Trophoblast cell (in vitro differentiated cells and primary cell): ENCODE measurements at regions not wholly inside any gene's neighbourhood (a gene's known extent, or its start where the extent isn't known, plus 50 kb on each side); places are given as distances from the start of the nearest gene placed in this dataset.

Experiments
- DNase-seq, 2 donors: peaks; one replicate each; pipeline ENCODE4 v3.0.0-alpha.2; 2016
- H2AFZ ChIP-seq: 2 replicates; pipeline ENCODE4 v1.6.1; 2013; ENCODE audit warnings: low read length, moderate library complexity, mild to moderate bottlenecking; ENCODE audit not compliant: insufficient read depth, poor library complexity
- H2AK5ac ChIP-seq: 2 replicates; pipeline ENCODE4 v1.6.1; 2013; ENCODE audit warnings: mild to moderate bottlenecking, low read length
- H2BK120ac ChIP-seq: 2 replicates; pipeline ENCODE4 v1.6.1; 2013; ENCODE audit warnings: low read length, mild to moderate bottlenecking, moderate library complexity; ENCODE audit not compliant: insufficient read depth, poor library complexity
- H2BK12ac ChIP-seq: 2 replicates; pipeline ENCODE4 v1.6.1; 2013; ENCODE audit warnings: mild to moderate bottlenecking, low read length, moderate library complexity
- H2BK5ac ChIP-seq: 2 replicates; pipeline ENCODE4 v1.6.1; 2013; ENCODE audit warnings: low read length, low read depth, moderate library complexity, mild to moderate bottlenecking; ENCODE audit not compliant: poor library complexity
- H3K14ac ChIP-seq: 2 replicates; pipeline ENCODE4 v1.6.1; 2013; ENCODE audit warnings: mild to moderate bottlenecking, low read length
- H3K18ac ChIP-seq: 2 replicates; pipeline ENCODE4 v1.6.1; 2013; ENCODE audit warnings: mild to moderate bottlenecking, low read length
- H3K23ac ChIP-seq: 2 replicates; pipeline ENCODE4 v1.6.1; 2013; ENCODE audit warnings: low read length
- H3K27ac ChIP-seq: 2 replicates; pipeline ENCODE4 v1.5.1; 2013; ENCODE audit warnings: low read depth, mild to moderate bottlenecking, inconsistent platforms, low read length, moderate library complexity
- H3K27me3 ChIP-seq: 2 replicates; pipeline ENCODE4 v1.6.1; 2013; ENCODE audit warnings: inconsistent platforms, mild to moderate bottlenecking, low read length, moderate library complexity; ENCODE audit not compliant: insufficient read depth
- H3K36me3 ChIP-seq, 2 experiments: 1 replicate in 1 of 2; 2 replicates in 1 of 2; pipeline ENCODE4 v1.6.1; 2013; ENCODE audit warnings: low read length in 2 of 2, mild to moderate bottlenecking in 2 of 2, moderate library complexity in 1 of 2; ENCODE audit not compliant: insufficient read depth in 2 of 2, control insufficient read depth in 1 of 2
- H3K4ac ChIP-seq: 2 replicates; pipeline ENCODE4 v1.6.1; 2013; ENCODE audit warnings: low read depth, mild to moderate bottlenecking, low read length, moderate library complexity
- H3K4me1 ChIP-seq, 2 experiments: 1 replicate in 1 of 2; 2 replicates in 1 of 2; pipeline ENCODE4 v1.6.1; 2013; ENCODE audit warnings: low read length in 2 of 2, mild to moderate bottlenecking in 2 of 2, moderate library complexity in 1 of 2; ENCODE audit not compliant: insufficient read depth in 2 of 2, control insufficient read depth in 1 of 2
- H3K4me2 ChIP-seq: 2 replicates; pipeline ENCODE4 v1.6.1; 2013; ENCODE audit warnings: inconsistent platforms, mild to moderate bottlenecking, low read length, moderate library complexity
- H3K4me3 ChIP-seq: 2 replicates; pipeline ENCODE4 v1.5.1; 2013; ENCODE audit warnings: mild to moderate bottlenecking, low read depth, low read length, inconsistent platforms
- H3K79me1 ChIP-seq: one replicate; pipeline ENCODE4 v1.6.1; 2013; ENCODE audit warnings: low read length
- H3K79me2 ChIP-seq: 2 replicates; pipeline ENCODE4 v1.6.1; 2013; ENCODE audit warnings: low read length, mild to moderate bottlenecking; ENCODE audit not compliant: control insufficient read depth, insufficient read depth, poor library complexity
- H3K9ac ChIP-seq: 2 replicates; pipeline ENCODE4 v1.6.1; 2013; ENCODE audit warnings: mild to moderate bottlenecking, low read length
- H3K9me3 ChIP-seq: 2 replicates; pipeline ENCODE4 v1.6.1; 2013; ENCODE audit warnings: low read depth, mild to moderate bottlenecking, control low read depth, inconsistent platforms, low read length; ENCODE audit not compliant: insufficient read depth
- H4K12ac ChIP-seq: 2 replicates; pipeline ENCODE4 v1.6.1; 2013; ENCODE audit warnings: low read depth, mild to moderate bottlenecking, low read length, moderate library complexity
- H4K8ac ChIP-seq: 2 replicates; pipeline ENCODE4 v1.6.1; 2013; ENCODE audit warnings: low read depth, mild to moderate bottlenecking, low read length, moderate library complexity
- H4K91ac ChIP-seq: one replicate; pipeline ENCODE4 v1.6.1; 2013; ENCODE audit warnings: low read depth, mild to moderate bottlenecking, low read length, moderate library complexity
- WGBS: extraction: QIAGEN DNeasy Blood & Tissue Kit; methylation state at CpG from one replicate; pipeline ENCODE4 v1.1.7; 2013; ENCODE audit warnings: missing lambda C conversion rate; ENCODE audit not compliant: insufficient read length, insufficient coverage; ENCODE audit errors: extremely low coverage; 5-methylcytosine and 5-hydroxymethylcytosine counted together

- H2AK5ac ChIP-seq: no peak overlapping the region
- peak in 1 of 2 donors; percentile 28 for DNase-seq
- no peak overlapping the region for H2BK12ac ChIP-seq
- no peak overlapping the region for H2BK5ac ChIP-seq
- no peak overlapping the region for H3K23ac ChIP-seq
- H3K27me3 ChIP-seq: no peaks in the 10 kb centered on the region
- no peak overlapping the region for H3K18ac ChIP-seq
- no peak overlapping the region for H3K4me2 ChIP-seq
- H3K9ac ChIP-seq: no peak overlapping the region
- no peak overlapping the region for H3K27ac ChIP-seq
- no peaks in the 10 kb centered on the region for H3K79me1 ChIP-seq
- no peak overlapping the region for H3K14ac ChIP-seq
- H4K8ac ChIP-seq: no peak overlapping the region
- H3K4me1 ChIP-seq: no peaks in the 10 kb centered on the region
- H3K9me3 ChIP-seq: no peaks in the 10 kb centered on the region
- H3K79me2 ChIP-seq: no peaks in the 10 kb centered on the region
- no peak overlapping the region for H4K91ac ChIP-seq
- no peak overlapping the region for H2BK120ac ChIP-seq
- H4K12ac ChIP-seq: no peak overlapping the region
- no peak overlapping the region for H3K4ac ChIP-seq
- no peaks in the 10 kb centered on the region for H3K36me3 ChIP-seq
- no peak overlapping the region for H2AFZ ChIP-seq
- H3K4me3 ChIP-seq: no peak overlapping the region
Measured at GRCh38 chr5:136712628-136713027, 347.3 kb upstream of the TRPC7 start.

DNA sequence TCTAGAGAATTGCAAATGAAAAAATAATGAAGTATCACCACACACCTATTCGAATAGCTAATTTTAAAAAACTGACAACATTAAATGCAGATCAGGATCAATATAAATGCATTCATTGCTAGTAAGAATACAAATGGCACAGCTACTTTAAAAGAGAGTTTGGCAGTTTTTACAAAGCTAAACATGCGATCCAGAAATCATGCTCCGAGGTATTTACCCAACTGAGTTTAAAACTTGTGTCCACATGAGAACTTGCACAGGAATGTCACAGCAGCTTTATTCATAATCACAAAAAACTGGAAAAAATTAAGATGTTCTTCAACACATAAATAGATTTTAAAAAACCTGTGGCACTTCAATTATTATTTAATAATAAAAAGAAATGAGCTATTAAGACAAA, 345.5 kb upstream of the TRPC7 start:
- Histone ChIP-seq H3K4ac (no peak overlapping the region), H3K14ac (no peak overlapping the region), H3K79me2 (no peaks in the 10 kb centered on the region), H2BK120ac (no peak overlapping the region), H2AFZ (no peak overlapping the region), H3K4me3 (no peak overlapping the region), H3K36me3 (no peaks in the 10 kb centered on the region), H4K12ac (no peak overlapping the region), H3K18ac (no peak overlapping the region), H2AK5ac (no peak overlapping the region), H3K23ac (no peak overlapping the region), H3K79me1 (no peaks in the 10 kb centered on the region), H2BK12ac (no peak overlapping the region), H3K9me3 (no peaks in the 10 kb centered on the region), H2BK5ac (no peak overlapping the region), H4K91ac (no peak overlapping the region), H3K27ac (no peak overlapping the region), H3K4me2 (no peak overlapping the region), H3K4me1 (no peaks in the 10 kb centered on the region), H3K27me3 (no peaks in the 10 kb centered on the region), H4K8ac (no peak overlapping the region), H3K9ac (no peak overlapping the region)
- WGBS: no CpG with 5 or more reads among the region's 3 CpGs
- no peak for DNase-seq

- no peak overlapping the region for H4K91ac ChIP-seq
- H3K18ac ChIP-seq: no peak overlapping the region
- DNase-seq: peak; percentile 11 to 54
- no peak overlapping the region for H4K8ac ChIP-seq
- no peak overlapping the region for H3K4ac ChIP-seq
- H3K79me1 ChIP-seq: no peaks in the 10 kb centered on the region
- WGBS: no CpG with 5 or more reads among the region's 1 CpG
- no peaks in the 10 kb centered on the region for H3K36me3 ChIP-seq
- no peak overlapping the region for H2BK120ac ChIP-seq
- H2BK5ac ChIP-seq: no peak overlapping the region
- no peak overlapping the region for H3K27ac ChIP-seq
- H3K4me3 ChIP-seq: no peak overlapping the region
- H3K9me3 ChIP-seq: no peaks in the 10 kb centered on the region
- no peak overlapping the region for H2AK5ac ChIP-seq
- no peak overlapping the region for H3K9ac ChIP-seq
- no peaks in the 10 kb centered on the region for H3K79me2 ChIP-seq
- no peak overlapping the region for H2BK12ac ChIP-seq
- no peak overlapping the region for H3K14ac ChIP-seq
- no peak overlapping the region for H3K23ac ChIP-seq
- no peak overlapping the region for H3K4me2 ChIP-seq
- no peaks in the 10 kb centered on the region for H3K4me1 ChIP-seq
- no peak overlapping the region for H2AFZ ChIP-seq
- H4K12ac ChIP-seq: no peak overlapping the region
- H3K27me3 ChIP-seq: no peaks in the 10 kb centered on the region
Measured at GRCh38 chr5:136703706-136704105, 338.4 kb upstream of the TRPC7 start.

DNA sequence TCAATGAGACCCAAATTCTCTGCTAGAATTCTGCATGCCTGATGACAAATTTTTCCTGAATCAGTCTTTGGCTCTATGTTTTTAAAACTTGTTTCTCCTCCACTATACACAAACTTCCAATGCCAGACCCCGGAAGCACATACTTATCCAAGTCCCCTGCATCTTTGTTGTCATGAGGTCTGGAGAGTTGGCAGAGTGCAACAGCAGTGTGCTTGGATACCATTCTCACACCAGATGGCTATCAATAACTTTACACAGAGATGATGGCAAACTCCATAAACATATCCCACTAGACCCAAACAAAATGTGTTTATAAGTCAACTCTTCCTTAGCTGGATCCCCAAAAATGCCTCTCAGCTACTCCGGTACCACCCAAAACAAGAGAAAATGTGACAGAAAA, 337.7 kb upstream of the TRPC7 start:
- Histone ChIP-seq H3K18ac (no peak overlapping the region), H3K14ac (no peak overlapping the region), H2BK120ac (no peak overlapping the region), H3K4ac (no peak overlapping the region), H3K23ac (no peak overlapping the region), H3K27ac (no peak overlapping the region), H3K9me3 (no peaks in the 10 kb centered on the region), H3K9ac (no peak overlapping the region), H3K79me2 (no peaks in the 10 kb centered on the region), H3K36me3 (no peaks in the 10 kb centered on the region), H3K4me2 (no peak overlapping the region), H4K91ac (no peak overlapping the region), H2AK5ac (no peak overlapping the region), H4K8ac (no peak overlapping the region), H3K27me3 (no peaks in the 10 kb centered on the region), H3K4me1 (no peaks in the 10 kb centered on the region), H2AFZ (no peak overlapping the region), H3K79me1 (no peaks in the 10 kb centered on the region), H2BK5ac (no peak overlapping the region), H3K4me3 (no peak overlapping the region), H4K12ac (no peak overlapping the region), H2BK12ac (no peak overlapping the region)
- DNase-seq: no peak
- WGBS: no CpG with 5 or more reads among the region's 2 CpGs

DNA sequence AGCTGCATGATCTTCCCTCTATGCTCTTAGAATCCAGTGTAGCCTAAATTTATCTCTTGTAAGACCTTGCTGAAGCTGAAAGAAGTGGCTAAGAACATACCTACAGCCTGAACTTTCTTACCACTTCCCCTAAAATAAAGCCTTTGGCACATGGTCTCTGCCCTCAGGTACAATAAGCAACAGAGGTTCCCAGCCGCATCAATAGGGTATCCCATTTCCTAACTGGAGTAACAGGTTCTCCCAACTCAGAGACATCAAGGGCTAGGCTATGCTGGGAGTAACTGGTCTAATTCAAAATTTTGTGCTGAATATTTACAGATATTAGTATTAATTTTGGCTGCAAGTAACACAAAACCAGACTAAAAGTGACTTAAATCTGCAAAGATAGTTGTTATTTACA, 335.8 kb upstream of the TRPC7 start:
- Histone ChIP-seq H3K9ac (no peak overlapping the region), H3K79me2 (no peaks in the 10 kb centered on the region), H3K27me3 (no peaks in the 10 kb centered on the region), H2BK120ac (no peak overlapping the region), H2BK5ac (no peak overlapping the region), H3K36me3 (no peaks in the 10 kb centered on the region), H2AK5ac (no peak overlapping the region), H3K23ac (no peak overlapping the region), H3K4me3 (no peak overlapping the region), H3K4ac (no peak overlapping the region), H3K18ac (no peak overlapping the region), H3K14ac (no peak overlapping the region), H4K91ac (no peak overlapping the region), H4K12ac (no peak overlapping the region), H2AFZ (no peak overlapping the region), H4K8ac (no peak overlapping the region), H3K4me1 (no peaks in the 10 kb centered on the region), H3K4me2 (no peak overlapping the region), H3K79me1 (no peaks in the 10 kb centered on the region), H3K27ac (no peak overlapping the region), H3K9me3 (no peaks in the 10 kb centered on the region), H2BK12ac (no peak overlapping the region)
- WGBS: no CpG with 5 or more reads among the region's 1 CpG
- DNase-seq: no peak
